Brain microvascular endothelial cell (primary cell): ENCODE measurements at regions not wholly inside any gene's neighbourhood (a gene's known extent, or its start where the extent isn't known, plus 50 kb on each side); places are given as distances from the start of the nearest gene placed in this dataset.
"Not testable (repeated sequence)": the region's sequence is repeated elsewhere in the genome, so short reads cannot be mapped to it uniquely, and the experiment has no call there.

ENCODE experiments used
- DNase-seq: peaks from one replicate; pipeline ENCODE4 v3.0.0-alpha.2; 2020
- H3K27ac ChIP-seq: fragments of 250-450 bp; sonication (Bioruptor Pico); 2 replicates; pipeline ENCODE4 v1.5.1; 2020; ENCODE audit warnings: mild to moderate bottlenecking, moderate library complexity
- H3K27me3 ChIP-seq: fragments of 250-450 bp; sonication (Bioruptor Pico); replicated peaks from 2 replicates; pipeline ENCODE4 v1.5.1; 2020; ENCODE audit warnings: mild to moderate bottlenecking
- H3K36me3 ChIP-seq: fragments of 250-450 bp; sonication (Bioruptor Pico); replicated peaks from 2 replicates; pipeline ENCODE4 v1.5.1; 2020; ENCODE audit warnings: mild to moderate bottlenecking
- H3K4me3 ChIP-seq: 2 replicates; pipeline ENCODE4 v1.5.1; 2011; ENCODE audit warnings: low read depth, mild to moderate bottlenecking, control low read depth, low read length, moderate library complexity
- CTCF ChIP-seq: IDR thresholded peaks from 2 replicates; pipeline ENCODE4 v1.5.1; 2011; ENCODE audit warnings: low read depth, mild to moderate bottlenecking, moderate library complexity, low read length, control low read depth, inconsistent platforms; ENCODE audit errors: missing control alignments
- in situ Hi-C: cut with HindIII; loops from 2 replicates; pipeline ENCODE4 v1.10.0; 2017; ENCODE audit warnings: low sequenced_read_pairs, low pct_ligation_motif_present

- in situ Hi-C loops, result no loop called here
- Histone ChIP-seq H3K27me3 (no peaks in the 10 kb centered on the region), H3K36me3 (no peaks in the 10 kb centered on the region), H3K27ac (peak overlapping the region; percentile 50), H3K4me3 (no peak overlapping the region)
- TF ChIP-seq CTCF, result no peak
- peak; percentile 50 for DNase-seq
Measured at GRCh38 chrX:3526731-3527130, 180.3 kb upstream of the MXRA5 start.

- TF ChIP-seq CTCF, result no peak
- Histone ChIP-seq H3K27me3 (no peaks in the 10 kb centered on the region), H3K36me3 (no peaks in the 10 kb centered on the region), H3K27ac (peak overlapping the region; percentile 50), H3K4me3 (no peak overlapping the region)
- DNase-seq, result peak; percentile 47
- in situ Hi-C loops, result no loop called here
Measured at GRCh38 chrX:3526071-3526470, 179.6 kb upstream of the MXRA5 start.

GRCh38 chrX:3522101-3522650 is 175.7 kb upstream of the MXRA5 start:
- Histone ChIP-seq H3K27ac (peak overlapping the region; percentile 38), H3K4me3 (no peak overlapping the region), H3K36me3 (no peaks in the 10 kb centered on the region), H3K27me3 (no peaks in the 10 kb centered on the region)
- no peak for TF ChIP-seq CTCF
- DNase-seq, result peak; percentile 72
- in situ Hi-C loops, result no loop called here

- Histone ChIP-seq H3K27ac (peak overlapping the region; percentile 38), H3K27me3 (no peaks in the 10 kb centered on the region), H3K36me3 (no peaks in the 10 kb centered on the region), H3K4me3 (no peak overlapping the region)
- no peak for TF ChIP-seq CTCF
- in situ Hi-C loops, result no loop called here
- DNase-seq, result no peak
Measured at GRCh38 chrX:3521396-3521795, 174.9 kb upstream of the MXRA5 start.

- Histone ChIP-seq H3K27me3 (no peaks in the 10 kb centered on the region), H3K36me3 (no peaks in the 10 kb centered on the region), H3K4me3 (no peak overlapping the region), H3K27ac (peak overlapping the region; percentile 38)
- in situ Hi-C loops, result no loop called here
- TF ChIP-seq CTCF, result no peak
- DNase-seq, result no peak
Measured at GRCh38 chrX:3520982-3521381, 174.5 kb upstream of the MXRA5 start.

GRCh38 chrX:3520458-3520857 is 174.0 kb upstream of the MXRA5 start:
- no peaks in the 10 kb centered on the region for H3K36me3 ChIP-seq
- in situ Hi-C loops, result no loop called here
- no peak overlapping the region for H3K4me3 ChIP-seq
- no peak overlapping the region for H3K27ac ChIP-seq
- H3K27me3 ChIP-seq, result no peaks in the 10 kb centered on the region
- no peak for TF ChIP-seq CTCF
- no peak for DNase-seq

DNA sequence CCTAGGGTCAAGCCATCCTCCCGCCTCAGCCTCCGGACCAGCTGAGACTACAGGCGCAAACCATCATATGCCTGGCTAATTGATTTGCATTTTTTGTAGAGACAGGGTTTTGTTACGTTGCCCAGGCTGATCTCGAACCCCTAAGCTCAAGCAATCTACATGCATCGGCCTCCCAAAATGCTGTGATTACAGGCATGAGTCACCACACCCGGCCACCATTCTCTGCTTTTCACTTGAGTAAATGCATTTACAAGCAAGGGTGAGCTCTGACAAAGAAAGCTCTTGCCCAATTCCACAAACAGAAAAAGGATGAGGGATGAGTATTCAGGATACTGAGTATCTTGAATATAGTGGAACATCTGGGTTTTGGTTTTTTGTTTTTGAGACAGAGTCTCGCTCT is 172.9 kb upstream of the MXRA5 start:
- H3K36me3 ChIP-seq, H3K27me3 ChIP-seq, H3K4me3 ChIP-seq, in situ Hi-C loops: not testable (repeated sequence)
- peak; percentile 38 for DNase-seq
- peak overlapping the region; percentile 45 for H3K27ac ChIP-seq
